NT2/D1 (cell line): ENCODE measurements at regions not wholly inside any gene's neighbourhood (a gene's known extent, or its start where the extent isn't known, plus 50 kb on each side); places are given as distances from the start of the nearest gene placed in this dataset.

ENCODE experiments used
- SUZ12 ChIP-seq: IDR thresholded peaks from 2 replicates; pipeline ENCODE4 v1.6.1; 2011; ENCODE audit not compliant: insufficient read length, insufficient read depth; ENCODE audit errors: extremely low read depth
- YY1 ChIP-seq: IDR thresholded peaks from 2 replicates; pipeline ENCODE4 v1.6.1; 2011; ENCODE audit not compliant: insufficient read length, insufficient read depth
- ZNF274 ChIP-seq: IDR thresholded peaks from 2 replicates; pipeline ENCODE4 v1.6.1; 2011; ENCODE audit warnings: mild to moderate bottlenecking, low read depth, low read length

GRCh38 chr6:84371681-84372080 is 144.2 kb upstream of the CEP162 start:
- TF ChIP-seq YY1 (no peak), SUZ12 (no peak), ZNF274 (no peak)
